NCI-H774 (cell line): ENCODE measurements at regions not wholly inside any gene's neighbourhood (a gene's known extent, or its start where the extent isn't known, plus 50 kb on each side); places are given as distances from the start of the nearest gene placed in this dataset.
A peak's percentile ranks its signal among the peaks of the same experiment; 100 is the strongest.

ENCODE experiments used
- DNase-seq: peaks from one replicate; lab custom pipeline; 2025; lab: John Stamatoyannopoulos, UW

DNA sequence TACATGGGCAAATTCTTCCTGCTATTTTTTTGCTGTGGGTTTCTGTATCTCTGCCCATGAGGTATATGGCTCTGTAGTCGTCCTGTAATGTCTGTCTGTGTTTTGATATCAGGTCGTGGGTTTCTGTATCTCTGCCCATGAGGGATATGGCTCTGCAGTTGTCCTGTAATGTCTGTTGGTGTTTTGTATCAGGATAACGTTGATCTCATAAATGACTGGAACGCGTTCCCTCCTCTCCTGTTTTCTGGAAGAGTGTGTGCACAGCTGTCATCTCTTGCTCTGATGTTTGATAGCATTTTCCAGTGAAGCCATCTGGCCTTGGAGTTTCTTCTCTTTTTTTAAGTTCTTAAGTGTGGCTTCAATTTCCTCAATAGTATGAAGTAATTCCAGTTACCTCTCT lies 57.2 kb downstream of the SOX1 start:
- peak; percentile 73 for DNase-seq

DNA sequence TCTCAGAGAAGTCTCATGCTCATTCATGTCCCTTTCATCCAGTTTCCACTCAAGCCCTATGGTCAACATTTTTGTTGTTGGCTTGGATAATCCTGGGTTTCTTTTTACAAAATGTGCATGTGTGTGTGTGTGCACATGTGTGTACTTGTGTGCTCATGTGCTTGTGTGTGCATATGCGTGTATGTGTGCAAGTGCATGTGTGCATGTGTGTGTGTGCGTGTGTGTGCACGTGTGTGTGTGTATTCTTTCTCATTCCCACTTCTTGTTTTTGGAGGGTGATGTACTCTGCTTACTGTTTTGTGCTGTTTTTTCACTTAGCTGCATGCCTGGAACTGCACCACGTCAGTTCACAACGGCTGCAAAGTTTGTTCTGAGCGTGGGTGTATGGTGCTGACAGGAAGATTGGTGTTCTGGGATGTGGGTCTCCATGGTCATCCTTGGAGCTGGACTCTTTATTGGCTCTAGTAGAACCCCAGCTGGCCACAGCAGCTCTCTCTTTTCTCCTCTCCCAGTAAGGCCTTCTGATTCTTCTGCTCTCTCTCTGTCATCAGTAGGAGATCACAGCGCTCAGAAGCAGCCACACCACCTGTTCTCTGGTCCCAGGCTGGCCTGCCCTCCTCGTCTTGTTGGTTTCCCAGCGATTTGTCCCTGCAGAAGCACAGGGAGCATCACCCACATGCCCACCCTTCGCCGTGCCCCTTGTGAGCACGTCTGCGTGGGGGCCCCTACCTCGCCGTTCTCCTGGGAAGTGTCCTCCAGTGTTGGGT lies 60.8 kb downstream of the SOX1 start:
- no peak for DNase-seq

GRCh38 chr13:112128331-112128610 lies 61.3 kb downstream of the SOX1 start:
- DNase-seq, result no peak

GRCh38 chr13:112130418-112130817 lies 63.5 kb downstream of the SOX1 start:
- no peak for DNase-seq

GRCh38 chr13:112131081-112131712 lies 64.2 kb downstream of the SOX1 start:
- DNase-seq, result no peak

- DNase-seq, result peak; percentile 17
Measured at GRCh38 chr13:112131713-112132113, 64.8 kb downstream of the SOX1 start.

- peak; percentile 30 for DNase-seq
Measured at GRCh38 chr13:112132142-112132541, 65.2 kb downstream of the SOX1 start.

- no peak for DNase-seq
Measured at GRCh38 chr13:112132619-112133018, 65.7 kb downstream of the SOX1 start.

- no peak for DNase-seq
Measured at GRCh38 chr13:112133499-112134390, 66.8 kb downstream of the SOX1 start.

DNA sequence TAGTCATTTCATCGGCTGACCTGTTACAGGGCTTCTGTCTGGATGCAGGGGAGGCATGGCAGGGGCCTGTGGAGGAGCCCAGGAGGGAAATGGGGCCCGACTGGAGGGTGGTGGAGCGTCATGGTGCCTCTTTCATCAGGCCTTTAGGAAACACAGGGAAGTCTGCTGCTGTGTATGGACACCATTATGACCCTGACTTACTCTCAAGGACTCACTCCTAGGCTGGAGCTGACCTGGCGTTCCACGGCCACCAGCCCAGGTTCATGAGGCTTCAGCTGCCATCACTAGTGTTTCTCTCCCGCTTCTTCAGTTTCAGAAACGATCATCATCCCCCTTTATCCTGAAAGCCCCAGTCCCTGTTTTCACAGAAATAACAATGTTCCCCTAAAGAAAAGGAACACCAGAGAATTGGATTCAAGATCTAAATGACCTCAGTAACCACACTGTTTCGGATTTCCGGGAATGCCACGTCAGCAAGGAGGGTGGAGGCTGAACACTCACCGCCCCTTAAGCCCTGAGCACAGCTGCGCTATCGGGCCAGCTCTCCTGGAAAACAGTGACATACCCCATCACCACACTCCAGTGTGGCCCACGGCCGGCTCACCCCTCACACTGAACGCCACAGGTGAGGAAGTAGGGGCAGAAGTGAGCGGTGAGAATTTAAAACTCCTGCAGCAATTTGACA lies 67.6 kb downstream of the SOX1 start:
- no peak for DNase-seq

- no peak for DNase-seq
Measured at GRCh38 chr13:112136095-112136494, 69.1 kb downstream of the SOX1 start.

DNA sequence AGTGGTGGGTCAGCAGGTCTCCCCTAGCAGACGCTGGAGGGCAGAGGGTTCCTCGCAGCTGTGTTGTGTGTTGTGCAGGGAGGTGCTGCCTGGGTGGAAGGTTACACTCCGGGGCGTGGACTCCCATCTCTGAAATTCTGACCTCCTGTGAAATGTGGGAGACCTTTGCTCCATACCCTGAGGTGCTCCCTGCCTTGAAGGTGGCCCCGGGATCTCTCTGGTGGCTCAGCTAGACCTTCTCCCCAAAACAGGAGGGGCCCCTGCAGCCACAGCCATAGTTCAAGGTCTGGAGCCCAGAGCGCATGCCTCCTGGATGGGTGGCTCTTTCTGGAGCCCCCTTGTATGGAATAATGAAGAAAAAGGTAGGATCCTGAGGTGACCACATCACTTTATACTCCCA lies 70.2 kb downstream of the SOX1 start:
- no peak for DNase-seq

DNA sequence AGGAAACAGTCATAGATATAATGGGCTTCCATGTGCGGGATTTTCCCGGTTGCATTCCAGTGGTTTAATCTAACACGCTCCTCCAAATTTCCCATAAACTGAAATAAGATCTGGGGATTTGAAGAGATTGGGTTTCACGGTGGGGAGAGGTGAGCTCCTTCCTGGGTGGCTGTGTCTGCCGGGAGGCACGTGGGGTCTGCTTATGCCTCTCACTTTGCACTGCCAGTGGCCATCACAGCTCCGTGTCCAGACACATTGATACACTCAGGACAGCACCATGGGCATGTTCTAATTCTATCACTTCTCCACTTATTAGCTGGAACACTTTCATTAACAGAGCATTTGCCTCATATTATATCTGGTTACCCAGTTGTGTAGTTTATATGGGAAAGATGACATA lies 73.4 kb downstream of the SOX1 start:
- DNase-seq, result no peak

GRCh38 chr13:112141643-112142400 lies 74.9 kb downstream of the SOX1 start:
- DNase-seq, result no peak

DNA sequence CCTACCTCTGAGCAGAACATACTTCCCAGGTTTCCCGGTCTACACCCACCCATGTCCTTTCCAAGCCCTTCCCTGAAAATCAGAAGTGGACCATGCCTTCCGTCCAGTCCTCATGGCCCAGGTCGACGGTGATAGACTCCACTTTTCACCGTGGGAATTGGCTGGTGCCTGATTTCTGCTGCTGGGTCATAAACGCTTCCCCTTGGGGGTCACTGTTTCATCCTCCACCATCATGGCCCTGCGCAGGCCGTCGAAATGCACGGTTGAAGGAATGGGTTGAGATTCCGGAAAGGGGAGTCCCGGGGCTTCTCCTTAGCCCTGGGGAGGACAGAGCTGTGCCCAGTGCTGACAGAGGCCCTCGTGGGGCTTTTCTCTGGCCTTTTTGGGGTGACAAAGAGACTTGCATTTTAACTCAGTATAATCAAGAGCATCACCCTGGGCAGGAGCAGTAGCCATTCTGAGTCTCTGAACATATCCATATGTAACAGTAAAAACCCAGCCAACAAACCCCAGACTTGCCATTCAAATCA lies 75.5 kb downstream of the SOX1 start:
- no peak for DNase-seq

GRCh38 chr13:112143046-112143752 lies 76.2 kb downstream of the SOX1 start:
- DNase-seq, result no peak

DNA sequence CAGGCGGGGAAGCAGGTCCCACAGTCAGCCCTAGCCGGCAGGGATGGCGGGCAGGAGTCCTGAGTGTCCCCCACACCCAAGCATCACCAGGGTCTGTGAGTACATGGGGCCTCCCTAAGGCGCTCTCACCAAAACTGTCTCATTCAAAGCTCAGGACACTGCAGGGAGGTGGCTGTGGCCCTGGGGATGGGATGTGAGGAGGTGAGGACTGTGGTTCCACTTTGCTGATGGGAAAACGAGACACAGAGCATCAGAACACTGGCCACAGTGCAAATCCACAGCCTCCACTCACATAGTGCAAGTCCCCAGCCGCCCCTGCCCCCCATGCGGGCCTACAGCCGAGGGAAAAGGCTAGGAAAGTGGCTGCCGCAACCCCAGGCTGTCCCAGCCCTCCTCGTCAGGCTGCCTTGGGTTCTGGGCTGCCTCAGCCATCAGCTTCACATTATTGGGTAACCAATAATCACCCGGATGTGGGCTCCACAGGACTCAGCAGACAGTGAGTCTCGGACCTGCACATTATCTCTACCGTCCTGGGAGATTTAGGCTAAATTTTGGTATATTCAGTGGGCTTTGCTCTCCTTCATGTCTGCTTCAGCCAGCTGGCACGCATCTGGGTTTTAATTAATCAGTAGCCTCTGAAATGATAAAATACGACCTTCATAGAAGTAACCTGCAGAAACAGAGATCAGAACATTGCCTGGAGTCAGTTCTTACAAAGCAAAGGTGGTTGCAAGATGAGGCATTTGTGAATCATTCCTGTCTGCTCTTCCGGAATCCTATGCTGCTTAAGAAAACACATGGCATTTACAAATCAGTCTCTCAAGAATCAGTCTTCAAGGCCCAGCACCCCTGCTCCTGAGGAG lies 77.0 kb downstream of the SOX1 start:
- DNase-seq, result no peak

- DNase-seq, result no peak
Measured at GRCh38 chr13:112144616-112145550, 77.9 kb downstream of the SOX1 start.
